ENCODE measurements at regions not wholly inside any gene's neighbourhood (a gene's known extent, or its start where the extent isn't known, plus 50 kb on each side); places are given as distances from the start of the nearest gene placed in this dataset.

GRCh38 chr6:80465513-80465912, 359.0 kb downstream of the BCKDHB start:
- no peak overlapping the region for H3K27ac ChIP-seq (ENCODE audit: extremely low read depth, low read depth, low read length)
- H3K4me1 ChIP-seq (ENCODE audit: control insufficient read depth, insufficient read depth, low read length), result peaks cover 3% of the 10 kb centered on the region; the same call in 1 of the 2 replicates
- H3K9me3 ChIP-seq (ENCODE audit: control insufficient read depth, insufficient read depth, low read depth, low read length), result no peaks in the 10 kb centered on the region
- H3K36me3 ChIP-seq (ENCODE audit: control insufficient read depth in 2 of 2, insufficient read depth in 1 of 2, low read length in 2 of 2), result no peaks in the 10 kb centered on the region
- ChIA-PET CTCF (no interaction called here), POLR2A (no interaction called here)
- TF ChIP-seq ZNF626 (tag by site-specific recombination; IDR thresholded peaks at IDR 0.05) (no peak), ZNF18 (tag by site-specific recombination; IDR thresholded peaks at IDR 0.05) (no peak)
- no peak overlapping the region for H3K4me3 ChIP-seq (ENCODE audit: low read depth, low read length)

- Histone ChIP-seq H3K9me3 (ENCODE audit: control insufficient read depth, insufficient read depth, low read depth, low read length) (no peaks in the 10 kb centered on the region), H3K4me1 (ENCODE audit: control insufficient read depth, insufficient read depth, low read length) (peaks cover 7% of the 10 kb centered on the region; the same call in 1 of the 2 replicates), H3K4me3 (ENCODE audit: low read depth, low read length) (no peak overlapping the region), H3K27ac (ENCODE audit: extremely low read depth, low read depth, low read length) (no peak overlapping the region), H3K36me3 (ENCODE audit: control insufficient read depth in 2 of 2, insufficient read depth in 1 of 2, low read length in 2 of 2) (no peaks in the 10 kb centered on the region)
- TF ChIP-seq ZIC2 (tag by site-specific recombination; IDR thresholded peaks at IDR 0.05) (no peak), WT1 (tag by site-specific recombination; IDR thresholded peaks at IDR 0.05) (no peak), ZNF621 (tag by site-specific recombination; IDR thresholded peaks at IDR 0.05) (no peak), SCRT2 (tag by site-specific recombination; IDR thresholded peaks at IDR 0.05) (no peak), ZNF37A (tag by site-specific recombination; IDR thresholded peaks at IDR 0.05) (no peak), ZXDB (tag by site-specific recombination; IDR thresholded peaks at IDR 0.05) (no peak), PRDM1 (tag by site-specific recombination; IDR thresholded peaks at IDR 0.05) (no peak), MZF1 (tag by site-specific recombination; IDR thresholded peaks at IDR 0.05; ENCODE audit: borderline replicate concordance) (no peak), ZFP37 (tag by site-specific recombination; IDR thresholded peaks at IDR 0.05) (no peak), ZNF18 (tag by site-specific recombination; IDR thresholded peaks at IDR 0.05) (no peak)
- TF ChIP-seq, protein P1, sequence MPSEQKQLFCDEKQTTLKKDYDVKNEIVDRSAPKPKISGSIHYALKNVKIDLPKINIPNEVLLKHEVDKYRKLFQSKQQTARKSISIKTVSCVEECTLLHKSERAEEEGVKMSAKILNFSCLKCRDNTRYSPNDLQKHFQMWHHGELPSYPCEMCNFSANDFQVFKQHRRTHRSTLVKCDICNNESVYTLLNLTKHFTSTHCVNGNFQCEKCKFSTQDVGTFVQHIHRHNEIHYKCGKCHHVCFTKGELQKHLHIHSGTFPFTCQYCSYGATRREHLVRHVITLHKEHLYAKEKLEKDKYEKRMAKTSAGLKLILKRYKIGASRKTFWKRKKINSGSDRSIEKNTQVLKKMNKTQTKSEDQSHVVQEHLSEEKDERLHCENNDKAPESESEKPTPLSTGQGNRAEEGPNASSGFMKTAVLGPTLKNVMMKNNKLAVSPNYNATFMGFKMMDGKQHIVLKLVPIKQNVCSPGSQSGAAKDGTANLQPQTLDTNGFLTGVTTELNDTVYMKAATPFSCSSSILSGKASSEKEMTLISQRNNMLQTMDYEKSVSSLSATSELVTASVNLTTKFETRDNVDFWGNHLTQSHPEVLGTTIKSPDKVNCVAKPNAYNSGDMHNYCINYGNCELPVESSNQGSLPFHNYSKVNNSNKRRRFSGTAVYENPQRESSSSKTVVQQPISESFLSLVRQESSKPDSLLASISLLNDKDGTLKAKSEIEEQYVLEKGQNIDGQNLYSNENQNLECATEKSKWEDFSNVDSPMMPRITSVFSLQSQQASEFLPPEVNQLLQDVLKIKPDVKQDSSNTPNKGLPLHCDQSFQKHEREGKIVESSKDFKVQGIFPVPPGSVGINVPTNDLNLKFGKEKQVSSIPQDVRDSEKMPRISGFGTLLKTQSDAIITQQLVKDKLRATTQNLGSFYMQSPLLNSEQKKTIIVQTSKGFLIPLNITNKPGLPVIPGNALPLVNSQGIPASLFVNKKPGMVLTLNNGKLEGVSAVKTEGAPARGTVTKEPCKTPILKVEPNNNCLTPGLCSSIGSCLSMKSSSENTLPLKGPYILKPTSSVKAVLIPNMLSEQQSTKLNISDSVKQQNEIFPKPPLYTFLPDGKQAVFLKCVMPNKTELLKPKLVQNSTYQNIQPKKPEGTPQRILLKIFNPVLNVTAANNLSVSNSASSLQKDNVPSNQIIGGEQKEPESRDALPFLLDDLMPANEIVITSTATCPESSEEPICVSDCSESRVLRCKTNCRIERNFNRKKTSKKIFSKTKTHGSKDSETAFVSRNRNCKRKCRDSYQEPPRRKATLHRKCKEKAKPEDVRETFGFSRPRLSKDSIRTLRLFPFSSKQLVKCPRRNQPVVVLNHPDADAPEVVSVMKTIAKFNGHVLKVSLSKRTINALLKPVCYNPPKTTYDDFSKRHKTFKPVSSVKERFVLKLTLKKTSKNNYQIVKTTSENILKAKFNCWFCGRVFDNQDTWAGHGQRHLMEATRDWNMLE (tag by site-specific recombination; conservative IDR thresholded peaks at IDR 0.05; ENCODE audit: low read depth), result no peak
- ChIA-PET CTCF (interaction anchor here (0.6 kb wide), 1 partner anchor 45 kb away, joined by 3 read pairs; no protein-coding TSS in a partner anchor), POLR2A (no interaction called here)
Observed at GRCh38 chr6:80464901-80465300, 358.4 kb downstream of the BCKDHB start.

DNA sequence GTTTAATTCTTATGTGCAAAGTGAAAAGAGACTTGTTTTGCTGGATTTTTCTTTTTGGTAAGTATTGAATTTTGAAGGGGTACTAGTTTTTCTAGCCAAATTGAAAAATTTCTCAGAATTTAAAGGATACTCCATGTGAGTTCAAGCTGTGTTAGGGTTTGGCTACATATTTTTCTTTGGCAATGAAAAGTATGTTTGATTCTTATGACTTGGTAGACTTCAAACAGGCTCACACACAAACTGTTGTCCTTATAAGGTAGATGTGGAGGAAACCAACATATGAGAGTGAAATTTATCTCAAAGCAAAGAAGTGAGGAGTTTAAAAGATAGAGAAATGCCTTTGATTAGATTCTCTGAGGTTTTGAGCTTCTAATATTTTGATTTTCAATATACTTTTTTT, 356.7 kb downstream of the BCKDHB start:
- no peaks in the 10 kb centered on the region for H3K9me3 ChIP-seq (ENCODE audit: control insufficient read depth, insufficient read depth, low read depth, low read length)
- ChIA-PET CTCF (interaction anchor here (0.6 to 1.0 kb wide), 4 partner anchors 12 to 126 kb away, joined by 3 read pairs; no protein-coding TSS in a partner anchor), POLR2A (no interaction called here)
- no peak overlapping the region for H3K4me3 ChIP-seq (ENCODE audit: low read depth, low read length)
- H3K27ac ChIP-seq (ENCODE audit: extremely low read depth, low read depth, low read length), result no peak overlapping the region
- H3K36me3 ChIP-seq (ENCODE audit: control insufficient read depth in 2 of 2, insufficient read depth in 1 of 2, low read length in 2 of 2), result no peaks in the 10 kb centered on the region
- TF ChIP-seq ZNF623 (tag by site-specific recombination; IDR thresholded peaks at IDR 0.05), result no peak
- TF ChIP-seq SCRT2 (tag by site-specific recombination; IDR thresholded peaks at IDR 0.05), result no peak
- peaks cover 4% of the 10 kb centered on the region; the same call in 1 of the 2 replicates for H3K4me1 ChIP-seq (ENCODE audit: control insufficient read depth, insufficient read depth, low read length)
